HFF-Myc (cell line): ENCODE measurements at regions not wholly inside any gene's neighbourhood (a gene's known extent, or its start where the extent isn't known, plus 50 kb on each side); places are given as distances from the start of the nearest gene placed in this dataset.
"Not testable (repeated sequence)": the region's sequence is repeated elsewhere in the genome, so short reads cannot be mapped to it uniquely, and the experiment has no call there.

Source experiments
- DNase-seq: peaks from one replicate; pipeline ENCODE4 v3.0.0-alpha.2; 2011; ENCODE audit warnings: low read depth; ENCODE audit errors: extremely low read depth
- H3K4me3 ChIP-seq: replicated peaks from 2 replicates; pipeline ENCODE4 v1.5.1; 2011; ENCODE audit warnings: low read depth, mild to moderate bottlenecking, control low read depth, low read length
- CTCF ChIP-seq: IDR thresholded peaks from 2 replicates; pipeline ENCODE4 v1.5.1; 2012; ENCODE audit warnings: mild to moderate bottlenecking, low read depth, low read length, control low read depth; ENCODE audit errors: missing control alignments

GRCh38 chr2:19171409-19171808, 187.0 kb downstream of the OSR1 start:
- TF ChIP-seq CTCF = no peak
- no peak for DNase-seq
- no peak overlapping the region for H3K4me3 ChIP-seq

GRCh38 chr2:19169134-19169768, 189.2 kb downstream of the OSR1 start:
- H3K4me3 ChIP-seq = no peak overlapping the region
- no peak for DNase-seq
- TF ChIP-seq CTCF = no peak

- not testable (repeated sequence) for H3K4me3 ChIP-seq, DNase-seq
Measured at GRCh38 chr2:19164099-19164498, 194.3 kb downstream of the OSR1 start.

GRCh38 chr2:19158896-19159295, 199.5 kb downstream of the OSR1 start:
- TF ChIP-seq CTCF = no peak
- H3K4me3 ChIP-seq = no peak overlapping the region
- no peak for DNase-seq

- TF ChIP-seq CTCF = no peak
- H3K4me3 ChIP-seq = no peak overlapping the region
- DNase-seq = no peak
Measured at GRCh38 chr2:19158211-19158610, 200.2 kb downstream of the OSR1 start.

GRCh38 chr2:19156646-19157045, 201.8 kb downstream of the OSR1 start:
- no peak for DNase-seq
- no peak for TF ChIP-seq CTCF

GRCh38 chr2:19150726-19151125, 207.7 kb downstream of the OSR1 start:
- no peak for DNase-seq
- TF ChIP-seq CTCF = no peak
- no peak overlapping the region for H3K4me3 ChIP-seq

More at GRCh38 chr2:19156646-19157045, 201.8 kb downstream of the OSR1 start:
- H3K4me3 ChIP-seq = no peak overlapping the region
